GM21737 (cell line): ENCODE measurements at regions not wholly inside any gene's neighbourhood (a gene's known extent, or its start where the extent isn't known, plus 50 kb on each side); places are given as distances from the start of the nearest gene placed in this dataset.
"Not testable (repeated sequence)": the region's sequence is repeated elsewhere in the genome, so short reads cannot be mapped to it uniquely, and the experiment has no call there.

Experiments
- ATAC-seq: cut with Tn5 transposase; IDR thresholded peaks from one replicate; pipeline ENCODE4 v1.9.1; 2021; ENCODE audit warnings: mild to moderate bottlenecking, moderate library complexity; ENCODE audit not compliant: unreplicated experiment

GRCh38 chr10:30765022-30765615 lies 135.6 kb upstream of the LYZL2 start:
- ATAC-seq, result no peak

GRCh38 chr10:30763918-30764317 lies 134.4 kb upstream of the LYZL2 start:
- no peak for ATAC-seq

GRCh38 chr10:30762620-30763019 lies 133.1 kb upstream of the LYZL2 start:
- no peak for ATAC-seq

GRCh38 chr10:30759423-30759822 lies 129.9 kb upstream of the LYZL2 start:
- no peak for ATAC-seq

- ATAC-seq, result no peak
Observed at GRCh38 chr10:30758338-30758737, 128.8 kb upstream of the LYZL2 start.

- ATAC-seq, result no peak
Observed at GRCh38 chr10:30756896-30757295, 127.3 kb upstream of the LYZL2 start.

GRCh38 chr10:30756151-30756550 lies 126.6 kb upstream of the LYZL2 start:
- no peak for ATAC-seq

- ATAC-seq, result no peak
Observed at GRCh38 chr10:30755441-30755953, 125.9 kb upstream of the LYZL2 start.

- ATAC-seq, result no peak
Observed at GRCh38 chr10:30752481-30752881, 122.9 kb upstream of the LYZL2 start.

- no peak for ATAC-seq
Observed at GRCh38 chr10:30751678-30752331, 122.3 kb upstream of the LYZL2 start.

GRCh38 chr10:30750971-30751677 lies 121.6 kb upstream of the LYZL2 start:
- no peak for ATAC-seq

GRCh38 chr10:30749385-30749784 lies 119.8 kb upstream of the LYZL2 start:
- no peak for ATAC-seq

GRCh38 chr10:30748152-30748973 lies 118.8 kb upstream of the LYZL2 start:
- ATAC-seq, result no peak

GRCh38 chr10:30747633-30748032 lies 118.1 kb upstream of the LYZL2 start:
- ATAC-seq, result no peak

- ATAC-seq, result no peak
Observed at GRCh38 chr10:30745953-30746352, 116.4 kb upstream of the LYZL2 start.

- ATAC-seq, result no peak
Observed at GRCh38 chr10:30744106-30744505, 114.6 kb upstream of the LYZL2 start.

GRCh38 chr10:30743586-30743985 lies 114.0 kb upstream of the LYZL2 start:
- ATAC-seq, result no peak

- ATAC-seq, result peak; percentile 71
Observed at GRCh38 chr10:30742471-30742870, 112.9 kb upstream of the LYZL2 start.

GRCh38 chr10:30740774-30741173 lies 111.2 kb upstream of the LYZL2 start:
- ATAC-seq, result not testable (repeated sequence)

- ATAC-seq, result no peak
Observed at GRCh38 chr10:30738416-30738815, 108.9 kb upstream of the LYZL2 start.

- ATAC-seq, result no peak
Observed at GRCh38 chr10:30737931-30738391, 108.4 kb upstream of the LYZL2 start.
